HG03045 (cell line): ENCODE measurements at regions not wholly inside any gene's neighbourhood (a gene's known extent, or its start where the extent isn't known, plus 50 kb on each side); places are given as distances from the start of the nearest gene placed in this dataset.
"Not testable (repeated sequence)": the region's sequence is repeated elsewhere in the genome, so short reads cannot be mapped to it uniquely, and the experiment has no call there.

ENCODE experiments used
- ATAC-seq: cut with Tn5 transposase; IDR thresholded peaks from one replicate; pipeline ENCODE4 v1.9.1; 2021; ENCODE audit warnings: mild to moderate bottlenecking, moderate library complexity; ENCODE audit not compliant: unreplicated experiment

- no peak for ATAC-seq
These were observed 619.5 kb upstream of the SEMA3D start for GRCh38 chr7:85806321-85806720.

- no peak for ATAC-seq
These were observed 618.8 kb upstream of the SEMA3D start for GRCh38 chr7:85805656-85806055.

DNA sequence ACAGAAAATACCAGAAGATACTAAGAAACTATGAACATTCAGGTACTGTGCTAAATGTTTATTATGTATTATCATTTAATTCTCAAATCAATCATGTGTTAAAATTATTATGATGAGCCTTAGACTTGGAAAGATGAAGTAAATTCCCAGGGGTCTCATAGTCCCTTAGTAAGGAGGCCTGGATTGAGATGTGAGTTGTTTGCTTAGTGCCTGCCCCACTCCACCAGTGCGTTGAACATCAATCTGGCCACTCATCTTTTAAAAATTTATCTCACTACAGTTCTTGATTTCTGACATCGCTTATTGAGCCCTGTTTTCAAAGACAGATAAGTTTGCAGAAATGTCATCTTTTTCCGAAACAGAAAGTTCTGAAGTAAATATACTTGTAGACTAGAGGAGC is 618.4 kb upstream of the SEMA3D start:
- ATAC-seq = no peak

- no peak for ATAC-seq
These were observed 615.4 kb upstream of the SEMA3D start for GRCh38 chr7:85802211-85802610.

- no peak for ATAC-seq
These were observed 610.1 kb upstream of the SEMA3D start for GRCh38 chr7:85796956-85797355.

DNA sequence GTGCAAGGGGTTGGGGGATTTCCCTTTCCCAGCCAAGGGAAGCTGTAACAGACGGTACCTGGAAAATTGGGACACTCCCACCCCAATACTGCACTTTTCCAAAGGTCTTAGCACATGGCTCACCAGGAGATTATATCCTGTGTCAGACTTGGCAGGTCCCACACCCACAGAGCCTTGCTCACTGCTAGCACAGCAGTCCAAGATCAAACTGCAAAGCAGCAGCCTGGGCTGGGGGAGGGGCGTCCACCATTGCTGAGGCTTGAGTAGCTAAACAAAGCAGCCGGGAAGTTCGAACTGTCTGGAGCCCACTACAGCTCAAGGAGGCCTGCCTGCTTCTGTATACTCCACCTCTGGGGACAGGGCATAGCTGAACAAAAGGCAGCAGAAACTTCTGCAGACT is 604.2 kb upstream of the SEMA3D start:
- not testable (repeated sequence) for ATAC-seq

GRCh38 chr7:85781606-85782005 is 594.8 kb upstream of the SEMA3D start:
- ATAC-seq = no peak

GRCh38 chr7:85776691-85777345 is 590.0 kb upstream of the SEMA3D start:
- ATAC-seq = no peak

DNA sequence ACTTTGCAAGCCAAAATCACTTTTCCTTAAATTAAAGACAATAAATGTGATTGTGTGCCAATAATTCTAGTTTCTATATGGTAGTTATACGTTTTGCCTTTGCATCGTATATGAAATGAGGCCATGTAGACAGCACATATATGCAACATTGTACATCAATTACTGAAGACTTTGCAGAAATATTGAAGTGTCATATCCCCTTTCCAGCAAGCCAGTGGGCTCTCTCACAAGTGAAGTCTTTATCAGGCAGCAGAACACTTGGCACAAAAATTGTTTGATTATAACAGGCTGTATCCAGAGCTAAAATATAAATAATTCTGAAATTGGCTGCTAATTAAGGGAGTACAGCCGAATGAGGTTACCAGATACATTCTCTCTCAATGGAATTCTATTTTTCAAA is 588.6 kb upstream of the SEMA3D start:
- ATAC-seq = no peak

GRCh38 chr7:85774986-85775385 is 588.1 kb upstream of the SEMA3D start:
- no peak for ATAC-seq

DNA sequence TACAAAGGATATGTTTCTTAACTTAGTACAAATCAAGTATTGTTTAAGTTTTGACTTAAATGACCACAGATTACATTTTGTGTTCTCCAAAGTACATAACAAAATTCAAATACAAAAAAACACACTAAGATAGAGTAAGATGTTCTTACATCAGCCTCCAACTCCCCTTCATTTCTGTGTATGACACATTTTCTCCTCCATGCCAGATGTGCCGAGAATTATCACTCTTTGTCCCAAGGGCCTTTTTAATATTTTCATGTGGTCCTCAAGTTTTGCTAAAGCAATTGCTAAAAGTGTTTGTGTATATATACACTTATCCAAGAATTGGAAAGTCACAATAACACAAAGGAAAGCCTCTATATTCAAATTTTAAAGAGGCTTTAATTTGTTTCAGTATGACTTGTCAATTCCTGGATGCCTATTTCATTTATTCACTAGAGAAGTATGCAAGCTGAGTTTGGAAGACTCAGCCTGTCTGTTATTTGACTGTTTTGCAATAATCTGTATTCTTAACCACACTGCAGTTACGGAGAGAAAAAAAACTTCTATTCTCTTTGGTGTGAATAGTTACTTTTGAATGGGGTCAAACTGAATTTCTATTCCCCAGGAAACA is 586.4 kb upstream of the SEMA3D start:
- ATAC-seq = no peak

GRCh38 chr7:85771516-85771915 is 584.7 kb upstream of the SEMA3D start:
- ATAC-seq = no peak

- no peak for ATAC-seq
These were observed 583.5 kb upstream of the SEMA3D start for GRCh38 chr7:85770332-85770731.

DNA sequence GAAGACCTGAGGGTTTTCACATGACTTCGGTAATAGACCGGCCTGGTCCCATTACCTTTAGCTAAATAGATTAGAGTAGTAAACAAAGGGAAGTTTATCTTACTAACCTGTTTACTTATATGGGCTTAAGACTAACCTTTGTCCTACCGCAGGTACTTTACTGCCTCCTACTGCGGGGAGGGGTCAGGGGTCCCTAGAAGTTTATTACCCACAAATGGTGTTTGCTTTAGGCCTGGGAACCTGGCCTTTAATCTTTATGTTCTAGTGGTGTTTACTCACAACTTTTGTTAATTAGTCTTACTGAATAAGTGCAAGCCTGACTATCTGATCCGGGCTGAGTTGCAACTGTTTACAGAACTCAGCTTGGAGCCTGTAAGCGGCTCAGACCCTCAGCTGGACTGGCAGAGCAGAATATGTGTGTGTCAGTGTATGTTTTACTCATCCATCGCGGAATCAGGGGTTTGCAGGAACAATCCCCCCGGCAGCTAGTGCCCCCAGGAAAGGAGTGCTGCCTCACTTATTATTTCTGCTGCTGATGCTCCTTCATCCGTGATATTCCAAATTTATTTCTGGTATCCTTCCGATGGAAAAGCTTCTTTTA is 578.9 kb upstream of the SEMA3D start:
- ATAC-seq = no peak

DNA sequence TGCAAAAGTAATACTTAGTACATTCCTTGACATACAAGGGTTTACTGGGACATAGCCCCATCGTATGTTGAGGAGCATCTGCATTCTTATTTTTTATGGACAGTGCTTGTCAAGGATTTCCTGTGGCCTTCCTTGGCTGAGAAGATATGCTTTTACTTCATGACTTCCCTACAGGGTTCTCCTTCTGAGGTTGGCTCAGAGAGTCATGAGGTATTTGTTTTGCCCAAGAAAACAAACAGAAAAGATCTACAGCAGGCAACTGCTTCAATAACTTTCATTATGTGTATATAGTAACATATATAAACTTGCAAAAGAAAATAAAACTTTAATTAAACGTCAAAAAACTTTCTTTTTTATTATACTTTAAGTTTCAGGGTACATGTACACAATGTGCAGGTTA is 577.2 kb upstream of the SEMA3D start:
- ATAC-seq = no peak

- ATAC-seq = no peak
These were observed 570.5 kb upstream of the SEMA3D start for GRCh38 chr7:85757348-85757747.

GRCh38 chr7:85750454-85750949 is 563.6 kb upstream of the SEMA3D start:
- ATAC-seq = peak; percentile 97

GRCh38 chr7:85749696-85750453 is 563.0 kb upstream of the SEMA3D start:
- ATAC-seq = no peak

DNA sequence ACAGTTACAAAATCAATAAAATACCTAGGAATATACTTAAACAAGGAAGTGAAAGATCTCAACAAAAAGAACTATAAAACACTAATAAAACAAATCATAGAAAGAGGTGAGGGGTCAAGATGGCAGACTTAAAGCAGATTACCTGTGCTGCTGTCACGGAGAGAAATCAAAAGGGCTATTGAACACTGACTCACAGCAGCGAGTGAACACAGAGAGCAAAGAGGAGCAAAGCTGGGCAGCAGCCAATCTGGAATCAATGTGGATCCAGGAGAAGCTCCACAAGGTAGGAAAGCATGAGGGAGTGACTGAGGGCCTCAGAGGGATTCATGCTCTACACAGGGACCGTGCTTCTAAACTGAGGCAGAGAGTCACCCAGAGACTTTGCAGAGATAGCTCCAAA is 562.0 kb upstream of the SEMA3D start:
- no peak for ATAC-seq

- ATAC-seq = no peak
These were observed 550.6 kb upstream of the SEMA3D start for GRCh38 chr7:85737426-85737825.

GRCh38 chr7:85736085-85736484 is 549.2 kb upstream of the SEMA3D start:
- no peak for ATAC-seq

DNA sequence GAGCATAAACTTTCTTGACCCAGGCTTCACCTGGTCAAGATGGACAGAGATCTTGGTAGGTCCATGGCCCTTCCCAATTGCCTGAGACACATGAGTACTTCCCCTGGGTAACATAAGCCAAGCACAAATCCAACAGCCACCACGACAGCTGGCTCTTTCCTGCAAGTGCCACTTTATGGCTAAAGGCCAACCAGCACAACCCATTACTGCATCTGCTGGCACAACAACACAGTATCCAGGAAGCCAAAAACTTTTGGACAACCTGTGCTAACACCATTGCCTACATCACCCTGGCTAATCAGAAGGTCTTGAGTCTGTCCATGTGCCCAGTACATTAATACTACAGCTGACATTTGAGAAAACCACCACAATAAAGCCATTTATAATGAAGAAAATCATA is 548.0 kb upstream of the SEMA3D start:
- no peak for ATAC-seq
